ENCODE measurements at regions not wholly inside any gene's neighbourhood (a gene's known extent, or its start where the extent isn't known, plus 50 kb on each side); places are given as distances from the start of the nearest gene placed in this dataset.

DNA sequence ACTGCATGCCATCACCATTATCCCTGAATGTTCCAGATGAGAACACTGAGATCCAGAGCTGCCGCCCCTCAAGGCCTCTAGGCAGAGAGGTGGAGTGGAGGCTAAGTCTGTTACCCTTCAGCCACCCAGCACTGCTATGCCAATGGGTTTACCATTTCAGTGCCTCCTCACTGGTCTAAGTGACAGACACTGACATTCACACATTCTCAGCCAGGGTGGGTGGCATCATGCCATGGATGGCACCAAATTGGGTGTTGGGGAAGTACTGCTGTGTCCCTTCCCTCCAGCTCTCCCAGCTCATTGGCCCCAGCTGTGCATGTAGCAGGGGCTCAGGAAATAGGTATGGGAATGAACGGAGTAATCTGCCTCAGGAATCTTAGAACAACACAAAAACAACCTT, 96.8 kb upstream of the PLET1 start:
- DNase-seq: no peak

DNA sequence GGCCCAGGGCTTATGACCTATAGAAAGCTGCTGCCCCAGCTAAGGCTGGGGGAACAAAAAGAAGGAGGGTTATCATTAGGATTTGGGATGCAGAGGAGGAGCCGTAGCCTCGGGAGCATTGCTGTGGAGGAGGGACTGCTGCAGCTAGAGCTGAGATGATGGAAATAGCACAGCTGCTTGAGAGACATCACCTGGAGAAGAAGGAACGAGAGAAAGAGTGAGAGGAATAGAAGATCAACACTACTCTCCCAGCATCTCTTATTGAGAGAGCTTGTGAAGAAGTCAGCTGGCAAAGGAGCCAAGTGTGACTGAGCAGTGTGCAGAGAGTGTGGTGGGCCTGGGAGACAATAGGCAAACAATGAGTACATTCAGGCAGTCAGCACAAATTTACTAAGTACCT, 100.7 kb upstream of the PLET1 start:
- DNase-seq: no peak

DNA sequence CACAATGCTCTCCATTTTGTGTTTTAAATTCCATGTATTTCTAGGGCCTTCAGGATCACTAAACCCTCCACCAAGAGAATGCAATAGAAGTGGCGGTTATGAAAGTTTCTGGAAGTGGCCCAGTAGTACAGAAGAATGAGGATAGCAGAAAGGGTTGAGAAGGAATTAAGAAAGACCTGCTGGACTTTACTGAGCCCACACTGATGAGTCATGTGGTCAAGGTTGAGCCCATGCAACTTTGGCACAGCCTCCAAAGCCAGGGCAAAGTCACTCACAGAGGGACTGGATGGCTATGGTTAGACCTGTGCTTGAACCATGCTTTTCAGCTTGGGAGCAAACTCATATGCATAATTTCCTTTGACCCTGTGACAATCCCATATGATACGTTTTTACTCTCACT, 102.9 kb upstream of the PLET1 start:
- no peak for DNase-seq

DNA sequence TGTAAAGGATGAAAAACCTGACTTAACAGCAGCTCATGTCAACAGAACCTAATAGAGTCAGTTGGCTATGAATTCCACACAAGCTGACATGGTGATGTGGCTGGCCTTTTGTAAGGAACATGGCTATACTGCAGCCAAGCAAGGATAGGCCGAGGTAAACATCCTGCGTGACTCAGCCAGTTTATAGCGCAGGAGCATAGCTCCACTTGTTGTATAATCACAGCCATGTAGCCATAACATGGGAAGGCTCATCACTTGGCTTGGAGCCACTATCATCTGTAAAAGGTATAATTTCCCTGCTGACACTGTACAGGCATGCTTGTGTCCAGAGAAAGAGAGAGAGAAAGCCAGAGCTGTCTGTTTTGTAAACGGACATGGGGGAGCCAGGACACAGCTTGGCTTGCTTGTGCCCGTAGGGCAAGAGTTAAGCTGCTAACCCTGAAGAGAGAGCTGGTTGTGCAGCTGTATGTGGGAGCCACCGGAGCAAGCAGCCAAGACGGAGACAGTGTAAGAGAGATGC, 104.4 kb upstream of the PLET1 start:
- DNase-seq: no peak

DNA sequence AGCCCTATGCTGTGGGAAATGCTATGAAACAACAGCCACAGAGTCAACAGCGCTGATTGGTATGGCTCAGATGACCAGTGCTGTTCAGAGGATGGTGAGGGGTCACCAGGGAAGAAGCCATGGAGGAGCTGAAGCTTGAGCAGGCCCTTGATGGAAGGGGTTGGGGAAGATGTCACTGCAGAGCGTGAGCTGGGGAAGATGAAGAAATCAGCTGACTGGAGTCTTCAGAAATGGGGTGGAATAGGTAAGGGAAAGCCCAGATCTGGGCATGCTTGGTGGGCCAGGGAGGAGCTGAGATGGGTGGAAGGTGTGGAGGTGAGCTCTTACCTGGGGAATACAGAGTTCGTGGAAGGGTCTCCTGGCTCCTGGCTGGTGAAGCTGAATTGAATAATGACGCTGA, 105.4 kb upstream of the PLET1 start:
- no peak for DNase-seq

DNA sequence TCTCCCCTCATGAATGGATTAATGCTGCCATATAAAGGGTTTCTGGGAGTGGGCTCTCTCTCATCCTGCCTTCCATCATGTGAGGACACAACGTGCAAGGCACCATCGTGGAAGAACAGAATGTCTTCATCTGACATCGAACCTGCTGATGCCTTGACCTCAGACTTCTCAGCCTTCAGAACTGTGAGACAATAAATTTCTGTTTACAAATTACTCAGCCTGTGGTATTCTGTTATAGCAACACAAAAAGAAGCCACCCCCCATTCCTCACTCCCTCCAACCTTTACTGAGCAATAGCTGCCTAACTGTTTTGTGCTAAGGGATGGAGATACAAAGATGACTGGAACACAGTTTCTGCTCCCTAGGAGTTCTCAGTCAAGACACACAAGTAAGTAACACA, 106.1 kb upstream of the PLET1 start:
- no peak for DNase-seq

DNA sequence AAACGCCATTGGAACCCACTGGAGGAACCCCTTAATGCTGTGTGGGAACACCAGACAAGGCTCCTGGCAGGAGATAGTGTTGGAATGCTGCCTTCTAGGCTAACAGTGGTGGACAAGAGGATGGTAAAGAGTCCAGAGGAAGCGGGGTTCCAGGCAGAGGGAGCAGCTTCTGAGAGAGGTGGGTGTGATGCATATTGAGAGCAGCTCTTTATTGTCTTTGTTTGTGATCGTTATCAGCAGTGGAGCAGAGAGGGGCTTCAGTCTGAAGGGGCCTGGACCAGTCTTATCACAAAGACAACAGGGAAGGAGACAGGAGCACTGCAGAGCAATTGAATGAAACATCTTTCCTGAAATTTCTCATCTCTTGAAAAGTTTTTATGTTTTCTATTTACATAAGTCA, 106.8 kb upstream of the PLET1 start:
- DNase-seq: no peak

DNA sequence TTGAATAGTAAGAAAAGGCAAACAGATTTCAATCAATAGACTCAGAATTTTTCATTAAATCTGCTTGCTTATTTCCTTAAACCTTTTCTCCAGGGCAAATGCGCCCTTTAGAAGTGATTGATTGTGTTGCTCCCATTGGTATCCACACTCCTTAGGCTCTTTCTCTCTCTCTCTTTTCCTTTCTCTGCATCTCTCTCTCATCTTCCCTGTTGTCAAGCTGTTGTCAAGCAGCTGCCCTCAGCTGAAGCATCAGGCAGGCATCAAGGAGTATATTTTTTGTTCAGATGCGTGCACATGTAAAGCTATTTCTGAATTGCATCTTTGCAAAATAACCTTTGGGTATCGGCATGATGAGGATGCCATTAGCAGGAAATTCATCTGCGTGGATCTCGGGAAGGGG, 107.2 kb upstream of the PLET1 start:
- no peak for DNase-seq

DNA sequence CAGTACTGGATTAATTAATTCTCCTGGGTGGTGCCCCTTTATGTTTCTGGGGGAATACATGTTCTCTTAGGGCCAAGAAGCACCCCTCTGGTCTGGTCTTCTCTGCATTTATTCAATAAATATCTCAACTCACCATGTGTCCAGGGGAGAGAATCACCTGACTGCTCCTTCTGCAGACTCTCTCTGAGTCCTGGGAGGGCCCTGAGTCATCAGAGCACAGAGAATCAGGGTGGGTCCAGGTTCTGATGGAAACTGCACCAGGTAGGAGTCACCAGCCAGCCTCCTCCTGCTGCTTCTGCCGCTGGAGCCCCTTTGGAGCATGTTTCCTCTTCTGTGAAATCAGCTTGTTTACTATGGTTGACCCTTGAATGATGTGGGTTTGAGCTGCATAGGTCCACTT, 107.7 kb upstream of the PLET1 start:
- no peak for DNase-seq

DNA sequence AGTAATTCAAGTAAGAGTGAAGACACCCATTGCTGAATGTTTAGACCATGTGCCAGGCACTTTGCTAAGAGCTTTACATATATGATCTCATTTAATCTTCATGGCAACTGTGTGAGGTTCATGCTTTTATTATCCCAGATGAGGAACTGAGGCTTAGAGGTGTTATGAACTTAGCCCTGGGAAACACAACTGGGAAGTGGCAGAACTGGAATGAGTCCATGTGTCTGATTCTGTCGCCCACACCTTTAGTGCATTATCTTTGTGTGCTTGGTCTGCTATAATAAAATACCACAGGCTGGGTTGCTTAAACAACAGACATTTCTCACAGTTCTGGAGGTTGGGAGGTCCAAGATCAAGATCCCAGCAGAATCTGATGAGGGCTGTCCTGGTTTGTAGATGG, 108.7 kb upstream of the PLET1 start:
- DNase-seq: no peak

DNA sequence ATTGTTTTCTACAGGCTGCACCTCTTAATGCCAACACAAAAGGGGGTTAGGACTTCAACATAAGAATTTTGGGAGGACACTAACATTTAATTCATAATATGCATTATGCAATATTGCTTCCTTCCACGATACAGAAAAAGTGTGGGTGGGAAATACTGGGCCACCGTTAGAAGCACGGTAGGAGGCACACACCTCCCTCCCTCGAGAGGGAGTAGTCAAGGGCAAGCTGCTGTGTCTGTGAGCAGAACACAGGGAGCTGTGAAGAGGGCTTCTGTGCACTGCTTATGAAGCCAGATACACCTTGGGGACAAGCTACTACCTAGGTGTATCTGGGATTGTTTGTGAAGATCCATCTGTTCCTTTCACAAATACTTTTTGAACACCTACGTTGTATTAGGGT, 109.3 kb upstream of the PLET1 start:
- no peak for DNase-seq

DNA sequence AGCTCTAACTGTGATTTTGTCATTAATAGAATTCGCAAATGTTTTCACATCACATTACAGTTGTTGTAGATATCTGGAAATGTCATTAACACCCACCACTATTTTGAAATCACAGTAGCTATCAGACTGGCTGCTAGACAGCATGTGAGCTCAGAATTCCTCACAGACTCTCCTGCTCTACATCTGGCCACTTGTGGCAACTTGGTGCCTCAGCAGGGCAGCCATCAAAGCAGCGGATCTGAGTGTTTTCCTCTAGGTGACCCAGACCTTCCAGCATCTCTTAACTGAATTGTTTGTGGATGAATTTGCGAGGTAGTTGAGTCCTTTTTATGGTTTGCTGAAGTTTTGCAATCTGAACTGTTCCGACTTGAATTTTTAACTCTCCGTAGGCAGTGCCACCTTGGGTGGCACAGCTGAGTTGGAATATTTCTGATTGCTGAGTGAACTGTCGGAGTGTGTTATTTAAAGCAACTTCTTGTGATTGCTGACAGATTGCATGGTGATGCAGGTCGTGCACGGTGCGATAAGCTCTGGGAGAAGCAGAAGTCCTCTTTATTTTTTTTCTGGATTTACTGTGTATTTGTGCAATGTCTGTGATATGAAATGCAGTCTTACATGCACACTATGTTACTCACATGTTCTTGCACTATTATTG, 114.0 kb upstream of the PLET1 start:
- no peak for DNase-seq

DNA sequence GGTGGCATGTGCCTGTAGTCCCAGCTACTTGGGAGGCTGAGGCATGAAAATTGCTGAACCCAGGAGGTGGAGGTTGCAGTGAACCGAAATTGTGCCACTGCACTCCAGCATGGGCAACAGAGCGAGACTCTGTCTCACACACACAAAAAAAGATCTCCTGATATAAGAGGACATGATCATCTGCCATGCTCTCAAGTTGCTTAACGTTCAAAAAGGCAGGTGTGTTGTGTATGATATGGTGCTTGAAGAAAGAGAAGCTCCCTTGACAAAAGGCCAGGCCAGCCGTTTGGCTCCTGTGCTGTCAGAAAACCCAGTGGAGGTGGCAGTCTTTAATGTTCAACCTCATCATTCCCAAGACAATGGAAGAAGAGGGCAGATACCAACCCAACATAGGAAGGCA, 117.3 kb upstream of the PLET1 start:
- DNase-seq: no peak

DNA sequence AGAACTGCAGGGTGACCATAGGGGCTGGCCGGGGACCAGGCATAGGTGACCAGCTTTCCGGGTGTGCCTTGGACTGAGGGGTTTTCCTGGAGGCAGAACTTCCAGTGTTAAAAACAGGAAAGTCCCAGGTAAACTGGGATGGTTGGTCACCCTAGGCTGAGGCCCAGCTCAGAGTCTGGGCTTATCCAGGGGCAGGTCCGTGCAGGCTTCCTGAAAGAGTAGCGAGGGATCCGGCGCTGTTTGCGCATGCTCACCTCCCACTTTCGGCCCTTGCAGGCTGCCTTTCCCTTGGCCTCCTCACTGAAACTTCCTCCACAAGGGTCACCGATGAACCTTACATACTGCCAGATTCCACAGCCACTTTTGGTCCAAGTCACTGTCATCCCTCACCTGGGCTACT, 119.8 kb upstream of the PLET1 start:
- no peak for DNase-seq

DNA sequence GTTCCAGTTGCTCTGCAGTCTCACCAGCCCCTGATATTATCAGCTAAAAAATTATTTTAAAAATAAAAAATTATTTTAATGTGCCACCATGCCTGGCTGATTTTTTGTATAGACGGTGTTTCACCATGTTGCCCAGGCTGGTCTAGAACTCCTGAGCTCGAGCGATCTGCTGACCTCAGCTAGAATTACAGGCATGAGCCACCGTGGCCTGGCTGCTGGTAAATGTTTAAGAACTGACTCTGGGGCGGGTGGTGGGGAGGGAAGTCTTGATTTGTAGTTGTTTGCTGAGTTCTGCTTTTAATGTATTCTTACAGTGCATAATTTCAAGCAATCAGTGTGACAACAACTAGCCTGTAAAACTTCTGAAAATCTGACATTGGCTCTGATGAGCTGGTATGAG, 120.9 kb upstream of the PLET1 start:
- no peak for DNase-seq

DNA sequence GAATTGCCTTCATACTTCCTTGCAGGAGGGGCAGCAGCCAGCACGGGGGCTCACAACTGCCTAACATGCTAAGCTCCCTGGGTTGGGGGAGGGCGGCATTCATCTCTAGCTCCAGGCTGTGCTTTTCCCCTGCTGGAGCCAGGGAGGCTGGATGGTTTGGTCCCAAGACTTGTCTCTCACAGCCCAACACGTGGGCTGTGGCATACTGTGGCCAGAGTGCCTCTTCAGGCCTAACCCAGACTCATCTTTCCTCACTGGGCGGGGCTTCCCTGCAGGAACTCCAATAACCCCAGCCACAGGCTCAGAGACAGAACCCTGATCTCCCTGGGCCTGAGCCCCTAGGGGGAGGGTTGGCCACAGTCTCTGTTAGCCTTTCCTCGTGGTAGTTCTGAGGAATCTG, 121.9 kb upstream of the PLET1 start:
- DNase-seq: no peak

DNA sequence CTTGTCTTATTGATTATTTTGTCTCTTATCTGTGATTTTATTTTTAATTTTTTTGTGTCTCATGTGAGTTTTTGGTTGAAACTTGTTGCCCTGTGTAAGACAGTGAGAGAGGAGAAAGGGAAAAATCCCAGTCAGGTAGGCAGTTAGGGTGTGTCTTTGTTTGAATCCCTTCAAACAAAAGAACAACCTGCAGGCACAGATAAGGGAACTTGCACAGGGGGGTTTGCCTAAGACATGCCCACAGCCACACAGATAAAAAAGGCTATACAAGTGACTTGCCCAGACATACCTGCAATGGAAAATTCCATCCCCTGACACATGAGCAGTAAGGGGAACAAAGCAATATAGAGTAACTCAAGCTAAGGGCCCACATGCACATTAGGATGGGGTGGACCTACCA, 127.8 kb upstream of the PLET1 start:
- no peak for DNase-seq

DNA sequence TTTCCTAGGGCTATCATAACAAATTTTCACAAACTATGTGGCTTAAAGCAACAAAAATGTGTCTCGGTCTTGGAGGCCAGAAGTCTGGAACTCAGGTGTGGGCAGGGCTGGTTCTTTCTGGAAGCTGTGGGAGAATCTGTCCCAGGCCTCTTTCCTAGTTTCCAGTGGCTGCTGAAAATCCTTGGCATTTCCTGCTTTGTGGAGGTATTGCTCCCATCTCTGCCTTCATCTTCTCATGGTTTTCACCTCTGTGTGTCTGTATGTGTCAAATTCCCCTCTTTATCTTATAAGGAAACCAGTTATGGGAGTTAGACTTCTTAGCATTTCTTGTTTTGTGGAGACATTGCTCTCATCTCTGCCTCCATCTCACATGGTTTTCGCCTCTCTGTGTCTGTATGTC, 130.4 kb upstream of the PLET1 start:
- no peak for DNase-seq

DNA sequence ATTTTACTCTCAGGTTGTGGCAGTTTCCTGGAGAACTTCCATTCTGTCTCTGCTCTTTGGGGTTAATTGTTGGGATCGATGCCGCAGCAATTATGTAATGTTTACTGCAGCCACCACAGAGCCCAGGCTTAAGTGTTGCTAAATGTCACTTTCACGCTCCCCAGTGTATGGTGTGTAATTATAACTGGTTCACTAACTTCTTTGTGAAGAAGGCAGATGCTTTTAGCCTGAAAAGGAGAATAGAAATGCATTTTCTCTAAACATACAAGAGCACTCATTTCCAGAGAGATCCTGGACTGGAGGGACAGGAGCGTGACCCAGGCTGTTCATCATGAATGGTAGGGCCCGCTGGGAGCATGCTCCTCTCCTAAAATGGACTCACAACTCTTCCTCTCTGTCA, 132.2 kb upstream of the PLET1 start:
- no peak for DNase-seq

DNA sequence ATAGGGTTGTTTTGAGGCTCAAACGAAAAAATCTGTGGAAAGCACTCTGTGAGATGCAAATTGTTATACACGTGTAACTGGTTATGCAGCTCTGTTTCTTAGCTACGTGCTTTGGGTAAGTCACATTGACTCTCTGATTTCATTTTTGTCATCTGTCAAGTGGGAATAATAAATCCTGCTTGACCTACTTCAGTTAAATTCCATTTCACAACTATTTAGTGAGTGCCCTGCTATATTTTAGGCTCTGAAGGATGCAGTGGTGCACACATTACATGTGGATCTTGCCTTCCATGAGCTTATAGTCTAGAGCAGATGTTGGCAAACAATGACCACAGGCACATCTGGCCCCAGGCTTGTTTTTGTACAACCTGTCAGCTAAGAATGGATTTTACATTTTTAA, 133.6 kb upstream of the PLET1 start:
- DNase-seq: no peak

DNA sequence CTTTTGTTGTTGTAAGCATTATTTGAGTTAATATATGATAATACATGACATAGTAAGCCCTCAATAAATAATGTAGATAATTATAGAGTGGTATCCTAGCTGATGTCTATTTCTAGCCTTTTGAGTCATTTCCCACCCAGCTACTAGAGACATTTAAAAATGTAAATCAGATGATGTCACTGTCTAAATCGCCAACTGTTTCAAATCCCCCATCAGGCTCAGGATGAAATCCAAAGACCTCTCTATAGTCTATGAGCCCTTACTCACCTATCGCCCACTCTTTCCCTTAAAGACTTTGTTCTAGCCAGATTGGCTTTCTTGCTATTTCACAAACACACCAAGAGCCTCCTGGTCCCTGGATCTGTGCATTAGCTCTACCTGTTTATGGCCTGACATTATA, 135.4 kb upstream of the PLET1 start:
- no peak for DNase-seq

DNA sequence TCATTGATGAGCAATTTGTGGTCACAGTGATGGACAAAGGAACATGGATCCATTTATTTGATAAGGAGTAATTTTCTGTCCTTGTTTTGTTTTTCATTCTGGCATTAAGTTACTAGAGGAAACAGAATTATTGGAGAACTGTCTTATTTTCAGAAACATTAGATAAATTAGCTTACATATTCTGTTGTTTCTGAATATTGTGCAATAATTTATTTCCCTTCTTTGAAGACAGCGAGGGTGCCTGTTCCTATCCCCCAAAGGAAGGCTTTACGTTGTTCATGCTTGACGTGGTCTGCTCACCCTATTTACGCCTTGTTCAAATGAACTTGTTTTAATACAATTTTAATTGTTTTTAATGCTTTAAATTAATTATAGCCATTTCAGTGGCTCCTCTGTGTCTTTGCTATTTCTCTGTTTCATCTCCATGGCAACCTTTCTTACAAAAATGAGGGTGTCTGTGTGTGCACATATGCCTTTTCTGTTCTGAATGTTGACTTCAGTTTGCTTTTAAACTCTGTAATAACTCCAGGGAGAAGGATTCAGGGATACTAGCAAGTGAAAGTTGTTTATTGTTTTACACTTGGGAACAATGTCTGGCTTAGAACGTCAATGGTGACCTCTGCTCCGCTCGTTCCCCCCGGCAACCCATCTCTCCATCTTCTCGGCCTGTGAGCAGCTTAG, 138.3 kb upstream of the PLET1 start:
- DNase-seq: no peak

DNA sequence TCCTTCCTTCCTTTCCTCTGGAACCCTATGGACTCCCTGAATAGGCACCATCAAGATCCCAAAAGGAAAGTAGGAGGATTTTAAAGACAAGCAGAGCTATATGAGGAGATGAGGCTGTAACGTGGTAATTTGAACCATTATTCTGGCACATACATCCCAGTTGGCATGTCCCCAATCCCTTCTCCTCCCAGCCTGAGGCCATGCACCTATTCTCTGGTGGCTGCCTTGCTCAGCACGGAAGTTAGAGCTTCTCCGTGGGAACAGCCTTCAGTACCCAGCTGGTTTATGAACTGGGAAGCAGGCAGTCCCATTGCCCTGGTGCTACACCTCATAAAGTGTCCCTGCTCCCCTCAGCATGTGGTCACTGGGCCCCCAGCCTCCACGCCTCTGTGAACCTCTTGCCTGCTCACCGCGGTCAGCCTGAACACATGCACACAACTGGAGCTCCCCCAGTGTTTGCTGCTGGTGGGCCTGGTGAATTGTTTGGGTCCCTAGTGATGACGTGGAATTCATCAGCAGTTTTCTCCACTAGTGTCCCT, 139.9 kb upstream of the PLET1 start:
- DNase-seq: no peak

DNA sequence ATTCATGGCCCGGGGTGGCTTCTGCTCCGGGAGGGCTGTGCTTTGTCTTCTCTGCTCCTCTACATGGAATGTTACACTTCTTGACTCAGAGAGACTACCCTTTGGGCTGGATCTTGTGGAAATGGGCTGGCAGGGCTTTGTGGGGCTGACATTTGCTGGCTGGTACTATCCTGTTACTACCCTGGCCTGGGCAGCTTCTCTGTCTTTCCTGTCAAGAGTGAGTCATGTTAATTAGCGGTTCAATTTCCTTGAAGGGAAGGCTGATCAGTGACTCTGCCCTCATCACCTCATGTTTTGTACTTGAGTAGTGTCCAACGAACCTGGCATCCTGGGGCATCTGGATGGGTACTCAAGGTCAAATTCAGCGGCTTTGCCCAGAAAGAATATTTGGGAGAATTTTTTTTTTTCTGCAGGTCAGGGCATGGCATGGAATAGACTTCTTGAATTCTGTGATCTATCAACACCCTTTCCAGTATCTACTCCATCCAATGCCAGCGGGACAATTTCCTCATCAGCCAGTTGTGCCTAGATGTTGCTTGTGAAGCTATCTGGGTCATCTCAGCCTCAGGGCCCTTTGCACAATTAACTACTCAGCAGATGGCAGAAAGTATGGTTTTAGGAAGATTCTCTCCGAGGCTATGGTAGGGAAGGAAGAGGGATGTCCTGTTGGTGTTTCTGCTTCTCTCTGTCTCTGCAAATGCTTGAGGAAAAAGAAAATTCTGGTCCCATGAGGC, 140.5 kb upstream of the PLET1 start:
- DNase-seq: no peak

Measured in stimulated activated CD4-positive, alpha-beta T cell treated with anti-CD3 and anti-CD28 coated beads, Interleukin-4, amount 100 ng/mL, for 1 hour (primary cell).